H9 (cell line): ENCODE measurements at regions not wholly inside any gene's neighbourhood (a gene's known extent, or its start where the extent isn't known, plus 50 kb on each side); places are given as distances from the start of the nearest gene placed in this dataset.

ENCODE experiments used
- DNase-seq: peaks from one replicate; pipeline ENCODE4 v3.0.0-alpha.2; 2017
- H2AFZ ChIP-seq: one replicate; pipeline ENCODE4 v1.6.1; 2013; ENCODE audit warnings: mild to moderate bottlenecking, low read length, control low read depth, moderate library complexity
- H2AK5ac ChIP-seq: 2 replicates; pipeline ENCODE4 v1.6.1; 2013; ENCODE audit warnings: low read length, control low read depth, mixed read lengths; ENCODE audit not compliant: insufficient read length
- H2BK120ac ChIP-seq: one replicate; pipeline ENCODE4 v1.6.1; 2013; ENCODE audit warnings: low read depth, mild to moderate bottlenecking, low read length, control low read depth, inconsistent platforms; ENCODE audit not compliant: poor library complexity, severe bottlenecking
- H2BK12ac ChIP-seq: 2 replicates; pipeline ENCODE4 v1.6.1; 2013; ENCODE audit warnings: low read length, control low read depth, mixed read lengths, low read depth; ENCODE audit not compliant: insufficient read length
- H2BK15ac ChIP-seq: 2 replicates; pipeline ENCODE4 v1.6.1; 2013; ENCODE audit warnings: low read depth, low read length, control low read depth
- H2BK20ac ChIP-seq: one replicate; pipeline ENCODE4 v1.6.1; 2013; ENCODE audit warnings: low read depth, mild to moderate bottlenecking, low read length, control low read depth, inconsistent platforms; ENCODE audit not compliant: poor library complexity, severe bottlenecking
- H2BK5ac ChIP-seq: 2 replicates; pipeline ENCODE4 v1.6.1; 2013; ENCODE audit warnings: low read length, control low read depth, mixed read lengths; ENCODE audit not compliant: insufficient read length
- H3K14ac ChIP-seq: 2 replicates; pipeline ENCODE4 v1.6.1; 2013; ENCODE audit warnings: low read length, control low read depth; ENCODE audit not compliant: insufficient read depth
- H3K18ac ChIP-seq: 2 replicates; pipeline ENCODE4 v1.6.1; 2013; ENCODE audit warnings: low read depth, mild to moderate bottlenecking, mixed read lengths, low read length, control low read depth; ENCODE audit not compliant: insufficient read length
- H3K23ac ChIP-seq: 2 replicates; pipeline ENCODE4 v1.6.1; 2013; ENCODE audit warnings: low read length, control low read depth, mixed read lengths, low read depth; ENCODE audit not compliant: insufficient read length
- H3K23me2 ChIP-seq: 2 replicates; pipeline ENCODE4 v1.6.1; 2013; ENCODE audit warnings: low read depth, mild to moderate bottlenecking, mixed read lengths, low read length, control low read depth; ENCODE audit not compliant: insufficient read length, poor library complexity, severe bottlenecking
- H3K27ac ChIP-seq: 2 replicates; pipeline ENCODE4 v1.5.1; 2013; ENCODE audit warnings: low read length, control low read depth, mixed read lengths, low read depth; ENCODE audit not compliant: insufficient read length
- H3K27me3 ChIP-seq: 2 replicates; pipeline ENCODE4 v1.6.1; 2013; ENCODE audit warnings: low read length, control low read depth, inconsistent platforms; ENCODE audit not compliant: insufficient read depth
- H3K4ac ChIP-seq: 2 replicates; pipeline ENCODE4 v1.6.1; 2013; ENCODE audit warnings: low read depth, mild to moderate bottlenecking, control low read depth, inconsistent platforms, low read length, moderate library complexity
- H3K4me1 ChIP-seq: 2 replicates; pipeline ENCODE4 v1.6.1; 2013; ENCODE audit warnings: low read length, control low read depth, inconsistent platforms; ENCODE audit not compliant: insufficient read depth
- H3K4me2 ChIP-seq: 2 replicates; pipeline ENCODE4 v1.6.1; 2013; ENCODE audit warnings: low read length, control low read depth, mixed read lengths; ENCODE audit not compliant: insufficient read length, insufficient read depth
- H3K56ac ChIP-seq: 2 replicates; pipeline ENCODE4 v1.6.1; 2013; ENCODE audit warnings: low read depth, mild to moderate bottlenecking, mixed read lengths, low read length, control low read depth; ENCODE audit not compliant: insufficient read length
- H3K79me1 ChIP-seq: 2 replicates; pipeline ENCODE4 v1.6.1; 2013; ENCODE audit warnings: low read depth, mild to moderate bottlenecking, moderate library complexity, low read length, control low read depth, inconsistent platforms; ENCODE audit not compliant: insufficient read depth, poor library complexity, severe bottlenecking
- H3K79me2 ChIP-seq: 2 replicates; pipeline ENCODE4 v1.6.1; 2013; ENCODE audit warnings: low read length, control low read depth, inconsistent platforms; ENCODE audit not compliant: insufficient read depth
- H3K9ac ChIP-seq: 2 replicates; pipeline ENCODE4 v1.6.1; 2013; ENCODE audit warnings: low read length, control low read depth, mixed read lengths; ENCODE audit not compliant: insufficient read length; ENCODE audit errors: extremely low read depth
- H3K9me3 ChIP-seq: one replicate; pipeline ENCODE4 v1.6.1; 2013; ENCODE audit warnings: low read depth, low read length, inconsistent platforms; ENCODE audit not compliant: control insufficient read depth
- H3T11ph ChIP-seq: one replicate; pipeline ENCODE4 v1.6.1; 2013; ENCODE audit warnings: mild to moderate bottlenecking, low read length, control low read depth, inconsistent platforms
- H4K20me1 ChIP-seq: one replicate; pipeline ENCODE4 v1.6.1; 2013; ENCODE audit not compliant: control insufficient read depth, insufficient read length, insufficient read depth
- H4K5ac ChIP-seq: 2 replicates; pipeline ENCODE4 v1.6.1; 2013; ENCODE audit warnings: low read depth, mild to moderate bottlenecking, mixed read lengths, low read length, control low read depth; ENCODE audit not compliant: insufficient read length
- H4K8ac ChIP-seq: replicated peaks from 2 replicates; pipeline ENCODE4 v1.6.1; 2013; ENCODE audit warnings: low read length, control low read depth, mixed read lengths, low read depth; ENCODE audit not compliant: insufficient read length
- H4K91ac ChIP-seq: 2 replicates; pipeline ENCODE4 v1.6.1; 2013; ENCODE audit warnings: low read depth, mild to moderate bottlenecking, moderate library complexity, mixed read lengths, low read length, control low read depth; ENCODE audit not compliant: insufficient read length
- H3K27ac Mint-ChIP-seq, 3 experiments: 2 replicates in 2 of 3; 3 replicates in 1 of 3; pipeline ENCODE4 v1.8.0; 2020 to 2021; ENCODE audit warnings: mixed read lengths in 3 of 3, mild to moderate bottlenecking in 1 of 3, moderate library complexity in 1 of 3
- H3K27me3 Mint-ChIP-seq: 2 replicates; pipeline ENCODE4 v1.8.0; 2021; ENCODE audit warnings: low read depth, mild to moderate bottlenecking, moderate library complexity, mixed read lengths
- H3K36me3 Mint-ChIP-seq, 3 experiments: 2 replicates in 2 of 3; 3 replicates in 1 of 3; pipeline ENCODE4 v1.8.0; 2020 to 2021; ENCODE audit warnings: low read depth in 3 of 3, mixed read lengths in 3 of 3; ENCODE audit not compliant: insufficient read depth in 1 of 3
- H3K4me1 Mint-ChIP-seq, 2 experiments: 2 replicates each; pipeline ENCODE4 v1.8.0; 2020; ENCODE audit warnings: mixed read lengths in 2 of 2
- H3K4me3 Mint-ChIP-seq, 2 experiments: 2 replicates in 1 of 2; 3 replicates in 1 of 2; pipeline ENCODE4 v1.8.0; 2020 to 2021; ENCODE audit warnings: mild to moderate bottlenecking in 2 of 2, mixed read lengths in 2 of 2, moderate library complexity in 1 of 2
- H3K9me3 Mint-ChIP-seq, 2 experiments: 2 replicates in 1 of 2; 3 replicates in 1 of 2; pipeline ENCODE4 v1.8.0; 2020; ENCODE audit warnings: mild to moderate bottlenecking in 2 of 2, mixed read lengths in 2 of 2, moderate library complexity in 1 of 2
- WGBS: extraction: QIAGEN DNeasy Blood & Tissue Kit; methylation state at CpG from one replicate; pipeline ENCODE4 v1.1.7; 2013; ENCODE audit warnings: missing lambda C conversion rate, low lambda C conversion rate, mixed read lengths; ENCODE audit not compliant: insufficient read length; ENCODE audit errors: extremely low coverage; 5-methylcytosine and 5-hydroxymethylcytosine counted together
- TF ChIP-seq, protein P1 (sequence below): fragments of 200-600 bp; sonication (generic); conservative IDR thresholded peaks from 3 replicates; pipeline ENCODE4 v1.8.0; 2021; ENCODE audit warnings: antibody characterized with exemption, mild to moderate bottlenecking

DNA sequence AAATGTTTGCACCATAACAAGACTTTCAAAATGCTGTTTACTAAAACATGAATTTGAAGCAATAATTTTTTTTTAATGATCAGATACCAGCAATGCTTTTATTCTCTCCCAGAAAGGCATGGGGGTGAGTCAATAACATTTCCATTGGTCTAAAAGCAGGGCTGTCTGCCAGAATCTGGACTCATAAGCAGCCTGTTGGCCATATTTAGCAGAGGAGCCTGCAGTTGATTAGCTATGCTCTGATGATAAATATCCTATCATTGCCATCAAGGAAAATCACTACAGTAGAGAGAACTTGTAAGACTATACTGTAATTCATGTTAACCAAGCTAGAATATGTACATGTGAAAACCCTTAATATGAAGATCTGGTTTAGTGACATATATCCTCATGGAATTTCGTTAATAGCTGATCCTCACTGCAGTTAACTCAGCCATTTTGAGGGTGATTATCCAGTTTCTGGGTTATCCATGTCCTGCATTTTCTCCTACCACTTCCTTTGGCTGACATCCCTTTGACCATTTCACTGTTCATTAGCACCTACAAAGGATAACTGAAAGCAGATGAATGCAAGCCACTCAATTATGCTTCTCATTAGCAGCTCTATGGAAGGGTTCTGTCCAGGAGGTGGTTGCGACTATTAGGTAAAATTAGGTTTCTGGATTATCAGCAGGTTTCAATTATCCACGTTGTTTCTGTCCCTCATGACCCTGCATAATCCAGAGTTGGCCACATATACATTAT lies 72.9 kb upstream of the DIAPH2 start:
- no peak for DNase-seq
- no peak overlapping the region for H3K23ac ChIP-seq
- H3K27ac Mint-ChIP-seq, result peak overlapping the region in 2 of 3 experiments; percentile 39 to 61; a peak in 1 of 7 replicates

More for the DNA sequence above, 72.9 kb upstream of the DIAPH2 start:
- H3K4me1 Mint-ChIP-seq, result peaks cover 5 to 15% of the 10 kb centered on the region in 2 experiments
- Histone ChIP-seq H3K79me1 (no peaks in the 10 kb centered on the region), H2BK15ac (no peak overlapping the region), H3K27me3 (no peaks in the 10 kb centered on the region), H4K5ac (no peak overlapping the region), H3K79me2 (no peaks in the 10 kb centered on the region), H2BK5ac (no peak overlapping the region), H4K20me1 (no peaks in the 10 kb centered on the region), H2AK5ac (no peak overlapping the region), H2AFZ (no peak overlapping the region), H2BK12ac (no peak overlapping the region), H3K4ac (no peak overlapping the region), H3K4me2 (no peak overlapping the region), H3K23me2 (no peaks in the 10 kb centered on the region), H3T11ph (no peak overlapping the region), H3K9ac (no peak overlapping the region), H4K91ac (no peak overlapping the region), H4K8ac (no peak overlapping the region), H2BK20ac (no peak overlapping the region), H3K9me3 (no peaks in the 10 kb centered on the region), H3K4me1 (no peaks in the 10 kb centered on the region), H3K18ac (no peak overlapping the region), H2BK120ac (no peak overlapping the region), H3K14ac (no peak overlapping the region), H3K27ac (no peak overlapping the region), H3K56ac (no peak overlapping the region)
- TF ChIP-seq, protein P1, sequence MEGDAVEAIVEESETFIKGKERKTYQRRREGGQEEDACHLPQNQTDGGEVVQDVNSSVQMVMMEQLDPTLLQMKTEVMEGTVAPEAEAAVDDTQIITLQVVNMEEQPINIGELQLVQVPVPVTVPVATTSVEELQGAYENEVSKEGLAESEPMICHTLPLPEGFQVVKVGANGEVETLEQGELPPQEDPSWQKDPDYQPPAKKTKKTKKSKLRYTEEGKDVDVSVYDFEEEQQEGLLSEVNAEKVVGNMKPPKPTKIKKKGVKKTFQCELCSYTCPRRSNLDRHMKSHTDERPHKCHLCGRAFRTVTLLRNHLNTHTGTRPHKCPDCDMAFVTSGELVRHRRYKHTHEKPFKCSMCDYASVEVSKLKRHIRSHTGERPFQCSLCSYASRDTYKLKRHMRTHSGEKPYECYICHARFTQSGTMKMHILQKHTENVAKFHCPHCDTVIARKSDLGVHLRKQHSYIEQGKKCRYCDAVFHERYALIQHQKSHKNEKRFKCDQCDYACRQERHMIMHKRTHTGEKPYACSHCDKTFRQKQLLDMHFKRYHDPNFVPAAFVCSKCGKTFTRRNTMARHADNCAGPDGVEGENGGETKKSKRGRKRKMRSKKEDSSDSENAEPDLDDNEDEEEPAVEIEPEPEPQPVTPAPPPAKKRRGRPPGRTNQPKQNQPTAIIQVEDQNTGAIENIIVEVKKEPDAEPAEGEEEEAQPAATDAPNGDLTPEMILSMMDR, result no peak
- H3K9me3 Mint-ChIP-seq, result no peaks in the 10 kb centered on the region
- H3K36me3 Mint-ChIP-seq, result no peaks in the 10 kb centered on the region
- no peaks in the 10 kb centered on the region for H3K27me3 Mint-ChIP-seq
- no peak overlapping the region for H3K4me3 Mint-ChIP-seq
- WGBS, result no CpG with 5 or more reads among the region's 3 CpGs
